ENCODE measurements at regions not wholly inside any gene's neighbourhood (a gene's known extent, or its start where the extent isn't known, plus 50 kb on each side); places are given as distances from the start of the nearest gene placed in this dataset.

DNA sequence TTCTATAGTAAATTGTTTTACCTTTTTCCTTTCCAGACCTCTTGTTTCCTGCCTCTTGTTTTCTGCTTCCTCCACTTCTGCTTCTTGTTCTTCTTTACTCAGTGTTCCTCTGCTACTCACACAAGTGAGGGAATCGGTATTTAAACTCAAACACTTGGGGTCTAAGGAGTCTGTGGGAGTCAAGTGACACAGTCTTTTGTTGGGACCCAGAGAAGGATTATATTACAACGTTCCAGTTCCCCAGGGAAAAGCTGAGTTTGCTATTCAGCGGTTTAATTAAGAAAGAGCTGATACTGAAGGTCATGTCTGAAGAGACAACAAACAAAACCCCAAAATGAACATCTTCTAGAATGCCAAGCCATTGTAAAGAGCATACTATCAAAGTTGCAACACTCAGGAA lies 107.8 kb upstream of the CITED2 start:
- POLR2A ChIA-PET, result no interaction called here
- CTCF ChIA-PET, result no interaction called here
- intact Hi-C loops (cut with micrococcal nuclease), result no loop called here
- no TSS peak for BruUV-seq (replicated peaks)
- H3K36me3 Mint-ChIP-seq (ENCODE audit: insufficient read depth, unreplicated experiment), result no peaks in the 10 kb centered on the region
- H3K4me3 Mint-ChIP-seq (ENCODE audit: unreplicated experiment), result no peak overlapping the region
- TF ChIP-seq, protein P1, sequence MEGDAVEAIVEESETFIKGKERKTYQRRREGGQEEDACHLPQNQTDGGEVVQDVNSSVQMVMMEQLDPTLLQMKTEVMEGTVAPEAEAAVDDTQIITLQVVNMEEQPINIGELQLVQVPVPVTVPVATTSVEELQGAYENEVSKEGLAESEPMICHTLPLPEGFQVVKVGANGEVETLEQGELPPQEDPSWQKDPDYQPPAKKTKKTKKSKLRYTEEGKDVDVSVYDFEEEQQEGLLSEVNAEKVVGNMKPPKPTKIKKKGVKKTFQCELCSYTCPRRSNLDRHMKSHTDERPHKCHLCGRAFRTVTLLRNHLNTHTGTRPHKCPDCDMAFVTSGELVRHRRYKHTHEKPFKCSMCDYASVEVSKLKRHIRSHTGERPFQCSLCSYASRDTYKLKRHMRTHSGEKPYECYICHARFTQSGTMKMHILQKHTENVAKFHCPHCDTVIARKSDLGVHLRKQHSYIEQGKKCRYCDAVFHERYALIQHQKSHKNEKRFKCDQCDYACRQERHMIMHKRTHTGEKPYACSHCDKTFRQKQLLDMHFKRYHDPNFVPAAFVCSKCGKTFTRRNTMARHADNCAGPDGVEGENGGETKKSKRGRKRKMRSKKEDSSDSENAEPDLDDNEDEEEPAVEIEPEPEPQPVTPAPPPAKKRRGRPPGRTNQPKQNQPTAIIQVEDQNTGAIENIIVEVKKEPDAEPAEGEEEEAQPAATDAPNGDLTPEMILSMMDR (IDR thresholded peaks at IDR 0.05; ENCODE audit: unreplicated experiment), result no peak
- H3K9me3 Mint-ChIP-seq (ENCODE audit: unreplicated experiment), result no peaks in the 10 kb centered on the region
- no peaks in the 10 kb centered on the region for H3K4me1 Mint-ChIP-seq (ENCODE audit: insufficient read depth, unreplicated experiment)
- no peak for DNase-seq (ENCODE audit: unreplicated experiment)
- H3K27ac Mint-ChIP-seq (ENCODE audit: low read depth, unreplicated experiment), result no peak overlapping the region
- no peaks in the 10 kb centered on the region for H3K27me3 Mint-ChIP-seq (ENCODE audit: insufficient read depth, unreplicated experiment)

DNA sequence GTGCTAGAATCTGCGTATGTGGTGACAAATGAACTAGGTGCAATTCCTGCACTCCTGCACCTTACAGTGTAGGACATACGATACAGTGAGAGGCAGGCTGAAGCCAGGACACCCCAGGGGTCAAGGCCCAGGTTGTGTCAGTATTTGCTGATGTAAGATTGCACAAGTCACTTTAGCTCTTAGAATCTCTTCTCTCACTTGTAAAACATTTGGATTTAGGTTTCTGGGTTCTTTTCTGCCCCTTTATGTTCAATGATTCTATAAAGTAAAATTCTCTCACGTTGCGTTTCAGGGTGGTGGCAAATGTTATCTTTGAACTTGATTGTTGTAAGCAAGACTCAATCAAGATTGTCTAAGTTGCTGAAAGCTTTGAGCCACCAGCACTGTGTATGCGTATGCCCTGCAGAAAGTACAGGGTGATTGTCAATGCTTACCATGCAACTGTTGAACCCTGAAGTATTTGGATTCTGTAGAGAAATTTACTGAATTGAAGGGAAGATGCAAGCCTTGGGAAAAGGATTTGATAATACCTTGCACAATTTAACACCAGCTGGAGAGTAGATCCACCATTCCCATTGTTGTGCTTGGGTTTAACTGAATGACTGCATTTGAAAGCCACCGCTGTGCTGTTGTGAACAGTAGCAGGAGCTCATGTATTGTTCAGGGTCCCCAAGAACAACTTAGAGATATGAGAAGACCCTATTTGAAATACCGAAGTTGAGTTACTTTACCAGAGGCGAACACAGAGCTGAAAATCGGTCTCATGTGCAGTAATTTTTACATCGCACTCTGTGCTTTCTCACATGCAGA lies 106.1 kb upstream of the CITED2 start:
- Mint-ChIP-seq H3K4me3 (ENCODE audit: unreplicated experiment) (no peak overlapping the region), H3K27me3 (ENCODE audit: insufficient read depth, unreplicated experiment) (no peaks in the 10 kb centered on the region), H3K4me1 (ENCODE audit: insufficient read depth, unreplicated experiment) (no peaks in the 10 kb centered on the region), H3K36me3 (ENCODE audit: insufficient read depth, unreplicated experiment) (no peaks in the 10 kb centered on the region), H3K9me3 (ENCODE audit: unreplicated experiment) (no peaks in the 10 kb centered on the region), H3K27ac (ENCODE audit: low read depth, unreplicated experiment) (no peak overlapping the region)
- no TSS peak for BruUV-seq (replicated peaks)
- no peak for DNase-seq (ENCODE audit: unreplicated experiment)
- CTCF ChIA-PET, result interaction anchor here (0.6 to 1.2 kb wide), 2 partner anchors 9 to 105 kb away, joined by 3 read pairs; no protein-coding TSS in a partner anchor
- POLR2A ChIA-PET, result interaction anchor here (1.2 kb wide), 1 partner anchor 26 kb away, joined by 3 read pairs; no protein-coding TSS in a partner anchor
- TF ChIP-seq, protein P1 (IDR thresholded peaks at IDR 0.05; ENCODE audit: unreplicated experiment), result no peak
- intact Hi-C loops (cut with micrococcal nuclease), result no loop called here

DNA sequence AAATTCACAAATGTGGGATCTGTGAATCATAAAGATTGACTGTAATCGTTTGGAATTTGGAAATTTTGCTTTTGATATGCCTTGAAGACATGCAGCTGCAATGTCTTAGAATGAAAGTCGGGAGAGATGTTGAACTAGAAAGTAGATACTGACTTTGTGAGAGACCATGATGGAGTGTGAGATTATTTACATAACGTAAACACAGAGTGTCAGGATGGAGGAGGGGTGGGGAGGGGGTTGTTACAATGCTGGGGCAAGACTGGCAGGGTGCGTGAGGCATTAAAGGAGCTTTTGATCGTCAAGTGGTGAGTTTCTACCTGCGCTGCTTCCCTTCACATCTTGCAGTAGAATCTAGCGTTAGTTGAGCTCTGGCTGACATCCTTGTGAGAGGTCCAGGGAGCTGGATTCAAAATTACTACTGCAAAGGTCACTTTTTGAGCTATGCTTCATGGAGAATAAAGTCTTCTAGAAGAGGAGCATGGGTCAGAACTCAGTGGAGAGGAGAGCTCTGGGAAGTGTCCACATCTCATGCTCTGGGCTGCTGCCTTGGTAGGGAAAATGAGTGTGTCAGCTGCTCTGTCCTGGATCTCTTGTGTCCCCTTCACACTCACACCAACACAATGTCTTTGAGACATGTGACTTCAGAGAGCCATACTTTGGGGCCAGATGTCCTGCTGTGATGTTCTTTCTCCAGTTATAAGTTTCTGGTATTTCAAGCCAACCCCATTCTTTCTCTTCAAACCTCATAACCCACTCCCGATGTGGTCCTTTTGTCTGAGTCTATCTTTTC lies 105.2 kb upstream of the CITED2 start:
- TF ChIP-seq, protein P1 (IDR thresholded peaks at IDR 0.05; ENCODE audit: unreplicated experiment), result no peak
- H3K36me3 Mint-ChIP-seq (ENCODE audit: insufficient read depth, unreplicated experiment), result no peaks in the 10 kb centered on the region
- no TSS peak for BruUV-seq (replicated peaks)
- H3K4me1 Mint-ChIP-seq (ENCODE audit: insufficient read depth, unreplicated experiment), result peaks cover 2% of the 10 kb centered on the region
- POLR2A ChIA-PET, result interaction anchor here (1.2 kb wide), 1 partner anchor 25 kb away, joined by 3 read pairs; no protein-coding TSS in a partner anchor
- no peaks in the 10 kb centered on the region for H3K27me3 Mint-ChIP-seq (ENCODE audit: insufficient read depth, unreplicated experiment)
- CTCF ChIA-PET, result interaction anchor here (0.6 to 1.2 kb wide), 2 partner anchors 104 to 431 kb away, joined by 3 read pairs; no protein-coding TSS in a partner anchor
- H3K9me3 Mint-ChIP-seq (ENCODE audit: unreplicated experiment), result no peaks in the 10 kb centered on the region
- DNase-seq (ENCODE audit: unreplicated experiment), result no peak
- no peak overlapping the region for H3K4me3 Mint-ChIP-seq (ENCODE audit: unreplicated experiment)
- no peak overlapping the region for H3K27ac Mint-ChIP-seq (ENCODE audit: low read depth, unreplicated experiment)
- intact Hi-C loops (cut with micrococcal nuclease), result no loop called here

DNA sequence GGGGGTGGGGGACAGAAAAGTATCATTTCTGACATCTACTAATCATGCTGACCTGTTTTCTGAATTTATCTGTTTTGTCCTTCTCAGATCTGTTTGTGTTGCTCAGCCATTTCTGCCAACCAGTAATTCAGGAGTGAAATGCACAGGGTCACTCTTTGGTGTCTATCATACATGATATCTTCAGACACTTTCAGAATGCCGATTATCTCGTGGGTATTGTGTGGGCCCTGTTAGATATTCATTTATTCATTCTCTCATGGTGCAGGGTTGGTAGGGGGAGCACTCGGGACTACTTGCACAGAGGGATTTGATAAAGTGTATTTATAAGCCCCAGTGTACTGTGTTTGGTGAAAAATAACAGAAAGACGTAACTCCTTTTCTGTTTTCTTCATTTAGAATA lies 101.2 kb upstream of the CITED2 start:
- no peaks in the 10 kb centered on the region for H3K36me3 Mint-ChIP-seq (ENCODE audit: insufficient read depth, unreplicated experiment)
- H3K9me3 Mint-ChIP-seq (ENCODE audit: unreplicated experiment), result no peaks in the 10 kb centered on the region
- intact Hi-C loops (cut with micrococcal nuclease), result no loop called here
- no peak for DNase-seq (ENCODE audit: unreplicated experiment)
- H3K4me3 Mint-ChIP-seq (ENCODE audit: unreplicated experiment), result no peak overlapping the region
- BruUV-seq (replicated peaks), result no TSS peak
- ChIA-PET POLR2A (no interaction called here), CTCF (no interaction called here)
- H3K4me1 Mint-ChIP-seq (ENCODE audit: insufficient read depth, unreplicated experiment), result peaks cover 6% of the 10 kb centered on the region
- no peaks in the 10 kb centered on the region for H3K27me3 Mint-ChIP-seq (ENCODE audit: insufficient read depth, unreplicated experiment)
- H3K27ac Mint-ChIP-seq (ENCODE audit: low read depth, unreplicated experiment), result no peak overlapping the region
- TF ChIP-seq, protein P1 (IDR thresholded peaks at IDR 0.05; ENCODE audit: unreplicated experiment), result no peak

Data from MCF 10A (cell line).